ENCODE measurements at regions not wholly inside any gene's neighbourhood (a gene's known extent, or its start where the extent isn't known, plus 50 kb on each side); places are given as distances from the start of the nearest gene placed in this dataset.

GRCh38 chr13:60797112-60797511 lies 400.1 kb downstream of the TDRD3 start:
- TF ChIP-seq CTCF (IDR thresholded peaks at IDR 0.05; ENCODE audit: poor library complexity) (no peak), EZH2 (IDR thresholded peaks at IDR 0.05; ENCODE audit: borderline replicate concordance) (no peak), EZH2phosphoT487 (IDR thresholded peaks at IDR 0.05; ENCODE audit: low read depth, severe bottlenecking, unreplicated experiment) (no peak)

All from hepatocyte (in vitro differentiated cells).